Cerebellar cortex (tissue), 1 donor: ENCODE measurements at regions not wholly inside any gene's neighbourhood (a gene's known extent, or its start where the extent isn't known, plus 50 kb on each side); places are given as distances from the start of the nearest gene placed in this dataset.

Experiments used
- DNase-seq: peaks from one replicate; pipeline ENCODE4 v3.0.0-alpha.2; 2015; ENCODE audit warnings: low spot score

DNA sequence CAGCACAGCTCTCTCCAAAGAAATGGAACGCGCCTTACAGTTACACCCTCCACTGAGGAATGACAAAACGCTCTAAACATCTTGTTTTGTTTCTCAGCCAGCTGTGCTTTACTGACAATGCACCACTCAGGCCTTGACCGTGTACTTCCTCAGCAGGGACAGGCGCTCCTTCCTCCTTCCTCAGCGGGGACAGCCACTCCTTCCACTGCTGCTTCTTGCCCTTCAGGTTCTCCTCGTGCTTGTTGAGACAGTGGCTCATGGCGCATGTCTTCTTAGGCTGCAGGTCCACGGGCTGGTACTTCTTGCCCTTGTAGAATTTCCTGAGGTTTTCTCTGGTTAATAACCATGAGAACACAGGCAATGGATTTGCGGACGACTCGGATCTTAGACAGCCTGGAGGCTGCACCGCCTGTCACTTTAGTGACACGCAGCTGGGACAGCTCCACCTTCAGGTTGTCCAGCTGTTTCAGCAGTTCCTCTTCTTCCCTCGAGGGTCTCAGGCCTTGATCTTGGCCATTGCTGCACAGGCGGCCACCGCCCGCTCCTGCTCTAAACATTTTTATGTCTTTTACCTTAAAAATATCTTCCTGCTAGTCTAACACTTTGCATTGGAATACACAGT lies 613.8 kb downstream of the BRD1 start:
- DNase-seq, result no peak

DNA sequence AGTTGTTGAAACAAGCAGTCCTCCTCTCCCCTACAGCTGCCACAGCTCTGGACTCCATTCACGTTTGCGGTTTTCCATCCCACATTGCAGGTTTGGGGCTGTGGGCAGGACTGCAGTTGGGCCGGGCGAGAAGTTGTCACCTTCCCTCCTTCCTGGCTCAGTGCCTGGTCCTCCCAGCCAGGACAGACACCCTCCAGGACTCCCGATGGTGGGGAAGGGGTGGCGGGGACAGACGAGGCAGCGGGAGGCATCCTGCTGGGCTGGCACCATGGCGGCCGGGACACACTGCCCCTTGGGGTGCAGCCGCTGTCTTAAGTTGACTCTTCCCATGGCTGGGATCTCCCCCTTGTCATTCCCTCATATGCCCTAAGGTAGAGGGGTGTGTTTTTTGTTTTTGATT lies 615.2 kb downstream of the BRD1 start:
- DNase-seq, result no peak

DNA sequence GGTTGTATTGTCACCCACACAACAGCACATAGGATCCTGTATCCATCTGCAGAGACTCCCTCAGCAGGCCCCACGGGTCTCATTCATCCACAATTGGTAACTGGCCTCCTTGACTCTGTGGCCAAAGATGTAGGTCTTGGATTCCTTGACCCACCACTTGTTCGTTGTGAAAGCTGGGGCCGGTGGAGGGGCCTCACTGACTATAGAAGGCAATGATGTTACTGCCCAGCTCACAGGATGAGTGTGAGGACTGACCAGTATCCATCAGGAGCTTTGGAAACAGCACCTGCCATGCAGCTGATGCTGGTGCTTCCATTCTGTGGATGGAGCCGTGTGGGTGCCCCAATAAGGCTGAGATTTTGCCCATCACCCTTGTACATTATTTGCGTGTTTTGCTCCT lies 615.7 kb downstream of the BRD1 start:
- DNase-seq, result no peak

DNA sequence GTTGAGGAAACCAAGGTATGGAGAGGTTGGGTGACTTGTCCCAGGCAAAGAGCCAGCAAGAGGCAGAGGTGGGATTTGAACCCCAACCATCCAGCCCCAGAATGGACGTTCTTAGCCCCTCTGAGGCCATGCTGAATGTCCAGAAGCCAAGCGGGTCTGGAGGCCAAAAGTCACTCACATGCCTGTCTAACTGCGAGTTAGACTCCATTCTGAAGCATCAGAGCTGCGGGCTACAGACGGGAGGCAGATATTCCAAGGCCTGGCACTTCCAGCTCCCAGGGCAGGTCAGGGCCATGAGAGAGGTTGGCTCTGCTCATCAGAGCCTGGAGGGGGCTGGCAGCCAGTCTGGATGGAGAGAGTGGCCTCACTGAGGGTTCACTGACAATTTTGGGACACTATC lies 616.5 kb downstream of the BRD1 start:
- DNase-seq, result no peak

DNA sequence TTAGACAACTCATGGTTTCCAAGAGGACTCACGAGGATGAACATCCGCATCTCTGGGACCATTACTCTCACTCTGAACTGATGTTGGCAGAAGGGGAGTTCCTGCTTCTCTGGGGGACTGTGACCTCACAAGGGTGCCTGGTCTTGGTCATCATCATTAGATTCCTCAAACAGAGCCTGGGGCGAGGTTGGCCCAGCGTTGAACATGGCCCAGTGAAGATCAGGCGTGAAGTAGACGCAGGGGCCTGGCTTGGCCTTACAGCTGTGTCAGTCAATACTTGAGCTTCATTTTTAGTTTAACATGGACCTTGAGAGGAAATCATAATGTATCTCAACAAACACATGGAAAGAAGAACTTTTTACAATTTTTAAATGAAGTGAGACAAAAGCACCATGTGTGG lies 617.1 kb downstream of the BRD1 start:
- DNase-seq, result no peak

DNA sequence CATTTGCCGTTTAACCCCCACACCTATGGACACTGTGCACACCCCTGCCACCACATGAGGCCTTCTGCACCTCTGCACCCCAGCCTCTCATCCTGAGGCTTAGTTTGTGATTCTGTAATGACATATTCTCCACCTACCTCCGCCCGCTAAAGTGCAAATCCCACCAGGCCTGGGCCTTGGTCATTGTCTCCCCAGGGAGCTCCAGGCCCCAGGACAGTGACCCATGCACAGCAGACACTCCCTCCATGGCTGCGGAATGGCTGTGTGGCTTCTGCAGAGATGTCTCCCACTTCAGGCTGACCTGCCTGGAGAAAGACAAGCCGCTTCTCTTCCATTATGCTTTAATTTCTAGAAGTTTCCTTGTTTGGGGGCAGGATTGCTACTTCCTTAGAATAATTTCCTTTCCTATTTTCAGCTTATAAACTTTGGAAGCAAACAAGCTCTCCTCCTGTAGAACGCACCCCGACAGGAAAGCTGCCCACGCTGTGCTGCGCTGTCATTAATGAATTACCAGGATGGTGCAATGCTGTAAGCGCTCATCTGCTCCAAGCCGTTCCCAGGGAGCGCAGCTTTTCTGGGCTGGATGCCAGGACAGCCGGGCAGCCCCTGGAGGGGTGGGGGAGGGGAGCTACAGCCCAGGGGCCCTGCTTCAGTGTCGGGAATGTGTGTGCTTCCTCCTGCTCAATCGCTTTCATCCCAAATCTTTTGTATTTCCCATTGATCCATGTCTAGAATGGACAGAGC lies 618.0 kb downstream of the BRD1 start:
- DNase-seq, result no peak

DNA sequence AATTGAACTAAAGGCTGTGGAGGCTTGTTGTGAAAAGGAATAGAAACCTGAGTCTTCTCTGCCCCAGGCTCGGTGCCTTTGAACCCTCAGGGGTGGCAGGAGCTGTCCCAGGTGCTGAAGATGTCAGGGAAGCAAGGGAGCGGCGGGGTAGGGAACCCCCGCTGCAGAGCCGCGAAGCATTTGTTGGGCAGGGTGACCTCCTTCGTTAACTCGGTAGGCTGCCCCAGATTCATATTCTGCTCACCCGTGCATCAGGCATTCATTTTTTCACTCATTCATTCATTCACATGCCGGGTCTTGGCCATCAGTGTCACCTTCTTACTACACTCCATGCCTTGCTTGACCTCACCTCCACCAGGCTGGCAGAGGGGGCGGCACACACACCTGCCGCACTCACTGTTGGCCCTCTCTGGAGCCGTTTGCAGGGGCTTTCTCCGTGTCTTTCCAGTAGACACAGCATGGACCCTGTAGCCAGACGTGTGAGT lies 618.9 kb downstream of the BRD1 start:
- no peak for DNase-seq

DNA sequence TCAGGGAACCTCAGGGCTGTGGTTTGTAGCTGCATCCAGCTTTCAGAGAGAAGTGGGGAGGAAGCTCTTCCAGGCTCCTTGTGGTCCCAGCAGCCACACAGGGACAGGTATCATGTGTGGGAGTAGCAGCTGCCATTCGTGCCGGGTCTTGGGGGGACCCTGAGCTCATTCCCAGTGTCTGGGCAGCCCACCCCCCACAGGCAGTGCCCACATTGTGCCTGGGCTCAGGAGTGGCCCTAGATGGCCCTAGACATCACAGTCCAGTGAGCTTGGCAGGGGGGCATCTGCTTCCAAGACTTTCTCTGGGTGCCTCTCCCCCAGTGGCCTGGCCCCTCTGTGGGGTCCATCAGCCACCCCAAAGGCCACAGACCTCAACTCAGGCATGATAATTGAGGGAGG lies 619.7 kb downstream of the BRD1 start:
- DNase-seq, result no peak

DNA sequence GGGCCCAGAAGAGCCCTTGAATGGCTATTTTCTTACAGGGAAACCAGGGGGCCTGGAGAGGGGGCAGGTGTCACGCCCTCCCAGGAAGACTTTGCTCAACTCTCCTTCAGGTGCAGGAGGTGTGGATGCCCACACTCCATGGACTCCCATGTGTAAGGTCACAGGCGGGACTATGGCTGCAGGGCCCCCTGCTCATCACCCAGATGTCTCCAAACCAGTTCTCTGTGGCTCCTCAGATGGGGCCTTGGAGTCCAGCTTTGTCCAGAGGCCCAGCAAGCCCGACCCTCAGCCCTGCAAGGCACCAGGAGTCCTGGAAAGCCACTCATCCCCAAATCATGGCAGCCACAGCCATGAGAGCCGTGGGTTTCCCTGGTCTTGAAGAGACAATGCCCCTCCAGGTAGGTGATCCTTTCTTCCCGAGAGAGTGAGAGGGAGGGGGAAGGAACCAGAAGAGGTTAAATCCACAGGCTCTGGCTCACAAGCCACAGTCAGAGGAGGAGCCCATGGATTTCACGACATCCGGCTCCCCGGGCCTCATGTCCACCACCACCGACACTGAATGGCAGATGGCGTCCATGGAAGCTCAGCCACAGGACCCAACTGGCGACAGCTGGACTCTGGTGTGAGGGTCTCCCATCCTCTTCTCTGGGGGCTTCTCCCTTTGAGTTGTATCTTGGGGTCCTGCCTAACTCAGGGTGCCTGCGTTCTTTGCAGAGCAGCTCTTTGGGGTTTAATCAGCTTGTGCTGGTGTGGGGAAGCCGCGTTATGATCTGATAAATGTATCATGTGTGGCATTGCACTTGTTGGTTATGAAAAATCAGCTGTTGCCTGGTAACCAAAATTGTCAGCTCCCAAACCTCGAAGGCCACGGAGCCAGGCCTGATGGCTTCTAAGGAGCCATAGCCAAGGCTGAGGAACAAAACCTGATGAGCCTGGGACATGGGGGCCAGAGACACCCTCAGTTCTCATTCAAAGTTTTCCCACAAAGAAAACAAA lies 620.4 kb downstream of the BRD1 start:
- DNase-seq, result no peak

DNA sequence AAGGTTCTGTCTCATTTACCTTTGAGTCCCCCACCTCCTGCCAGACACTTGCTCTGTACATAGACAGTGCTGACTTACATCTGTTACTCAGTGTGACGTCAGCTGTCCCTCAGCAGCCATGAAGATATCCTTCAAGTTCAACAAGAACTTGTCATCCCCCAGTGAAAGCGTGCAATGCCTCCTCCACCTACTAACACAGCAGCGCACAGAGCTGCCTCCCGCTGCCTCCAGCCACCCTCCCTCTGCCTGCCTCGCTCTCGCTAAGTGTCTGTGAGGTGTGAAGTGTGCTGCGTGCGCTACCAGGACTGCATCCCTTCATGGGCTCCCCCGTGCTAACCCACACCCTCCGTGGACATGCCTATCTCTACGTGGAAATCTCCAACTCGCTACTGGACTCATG lies 621.4 kb downstream of the BRD1 start:
- DNase-seq, result no peak

DNA sequence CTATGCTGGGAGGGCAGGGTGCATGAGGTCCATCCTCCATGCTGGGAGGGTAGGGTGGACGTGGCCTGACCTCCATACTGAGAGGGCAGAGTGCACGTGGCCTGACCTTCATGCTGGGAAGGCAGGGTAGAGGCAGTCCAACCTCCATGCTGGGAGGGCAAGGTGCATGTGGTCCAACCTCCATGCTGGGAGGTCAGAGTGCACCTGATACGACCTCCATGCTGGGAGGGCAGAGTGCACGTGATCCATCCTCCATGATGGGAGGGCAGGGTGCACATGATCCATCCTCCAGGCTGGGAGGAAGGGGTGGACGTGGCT lies 622.2 kb downstream of the BRD1 start:
- no peak for DNase-seq

DNA sequence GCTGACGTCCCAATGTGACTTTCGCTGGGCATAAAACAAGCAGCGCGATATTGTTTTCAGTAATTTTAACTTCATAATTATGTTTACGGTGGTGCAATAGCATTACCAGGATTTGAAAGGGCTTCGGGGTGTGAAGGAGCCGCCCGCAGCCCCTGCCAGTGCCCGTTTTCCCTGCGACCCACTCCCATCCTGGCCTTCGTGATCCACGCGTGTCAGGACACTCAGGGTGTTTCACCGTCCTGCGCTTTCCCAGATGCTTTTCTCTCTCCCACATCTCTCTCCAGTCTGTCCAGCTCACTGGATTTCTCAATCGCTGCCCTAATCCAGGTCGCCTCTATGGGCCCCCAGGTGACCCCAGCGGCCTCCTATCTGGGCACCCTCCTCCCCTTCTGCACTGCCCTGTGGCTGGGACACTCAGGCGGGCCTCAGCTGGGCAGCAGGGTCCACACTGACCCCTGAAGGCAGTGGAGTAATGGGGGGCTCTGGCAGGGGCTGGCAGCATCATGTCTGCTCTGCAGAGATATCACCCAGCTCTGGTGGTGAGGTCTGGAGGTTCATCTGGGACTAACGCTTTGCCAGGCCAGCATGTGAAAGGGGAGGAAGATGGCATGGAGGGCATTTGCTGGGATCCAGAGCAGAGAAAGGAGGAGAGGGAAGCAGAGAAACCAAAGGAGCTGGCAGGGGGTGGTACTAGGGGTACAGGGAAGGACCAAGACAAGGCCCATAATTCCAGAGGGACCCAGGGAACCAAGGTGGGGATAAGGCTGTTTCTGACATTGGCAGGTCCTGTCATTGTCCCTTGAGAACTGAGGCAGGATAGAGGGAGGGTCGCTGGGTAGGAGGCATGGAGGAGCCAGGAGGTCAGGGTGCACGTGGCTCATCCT lies 622.8 kb downstream of the BRD1 start:
- DNase-seq, result no peak

DNA sequence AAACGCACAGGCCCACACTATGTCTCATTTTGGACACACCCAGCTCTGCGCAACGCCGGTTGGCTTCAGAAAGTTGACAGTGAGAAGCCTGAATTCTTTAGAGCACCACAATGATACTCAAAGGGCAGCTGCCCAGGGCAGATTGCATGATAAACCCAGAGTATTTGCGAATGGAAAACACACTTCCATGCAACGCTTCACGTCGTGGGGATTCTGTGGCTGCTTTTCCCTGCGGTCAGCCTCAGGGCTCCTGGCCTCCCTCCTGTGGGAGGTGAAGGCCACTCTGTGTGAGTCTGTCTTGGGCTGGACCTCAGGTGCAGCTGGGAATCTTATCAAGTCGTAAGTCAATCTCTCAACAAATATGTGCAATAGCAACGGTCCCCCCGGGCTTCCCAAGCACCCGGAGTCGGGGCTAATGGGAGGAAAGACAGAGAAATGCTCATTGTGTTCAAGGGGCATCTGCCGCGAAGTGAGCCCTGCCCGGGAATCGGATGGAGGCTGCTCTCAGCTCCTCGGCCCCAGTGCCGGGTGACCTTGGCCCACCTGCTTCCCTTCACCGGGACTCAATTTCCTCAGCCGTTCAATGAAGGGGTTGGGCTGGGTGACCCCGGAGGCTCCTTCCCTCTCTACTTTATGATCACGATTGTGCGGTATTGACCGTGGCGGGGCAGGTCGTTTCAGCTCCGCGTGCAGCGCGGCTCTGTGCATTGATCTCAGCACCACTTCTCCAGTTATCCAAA lies 623.6 kb downstream of the BRD1 start:
- no peak for DNase-seq

DNA sequence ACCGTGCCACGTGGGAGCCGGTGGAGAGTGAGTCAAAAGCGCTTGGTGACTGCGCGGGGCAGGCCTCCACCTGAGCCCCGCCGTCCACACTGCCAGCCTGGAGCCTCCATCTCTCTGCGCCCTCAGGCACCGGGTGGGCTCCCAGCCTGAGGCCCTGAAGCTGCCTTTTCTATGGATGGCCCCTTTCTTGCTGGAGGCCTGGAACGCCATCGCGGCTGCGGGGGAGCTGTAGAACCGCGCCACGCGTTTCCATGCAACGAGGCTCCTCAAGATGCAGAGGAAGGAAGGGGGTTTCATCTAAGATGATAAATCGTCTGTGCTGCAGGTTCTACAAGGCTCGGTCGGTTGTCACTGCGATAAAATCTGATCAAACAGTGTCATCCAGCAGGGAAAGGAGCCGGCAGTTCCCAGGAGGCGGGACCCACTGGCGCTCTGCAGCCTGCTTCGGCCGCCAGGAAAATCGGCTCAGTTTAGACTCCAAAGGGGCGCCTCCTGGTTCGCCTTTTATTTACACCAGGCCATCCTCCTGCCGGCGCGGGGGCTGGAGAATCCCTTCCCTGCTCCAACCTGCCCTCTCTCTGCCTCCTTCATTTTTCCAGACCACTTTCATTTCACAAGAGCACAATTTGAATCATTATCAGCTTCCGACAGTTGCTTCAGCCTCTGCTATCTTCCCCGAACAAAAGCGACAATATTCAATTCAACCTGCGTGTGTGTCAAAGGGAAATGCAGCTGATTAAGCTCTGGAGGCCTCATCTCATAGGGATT lies 624.4 kb downstream of the BRD1 start:
- no peak for DNase-seq

DNA sequence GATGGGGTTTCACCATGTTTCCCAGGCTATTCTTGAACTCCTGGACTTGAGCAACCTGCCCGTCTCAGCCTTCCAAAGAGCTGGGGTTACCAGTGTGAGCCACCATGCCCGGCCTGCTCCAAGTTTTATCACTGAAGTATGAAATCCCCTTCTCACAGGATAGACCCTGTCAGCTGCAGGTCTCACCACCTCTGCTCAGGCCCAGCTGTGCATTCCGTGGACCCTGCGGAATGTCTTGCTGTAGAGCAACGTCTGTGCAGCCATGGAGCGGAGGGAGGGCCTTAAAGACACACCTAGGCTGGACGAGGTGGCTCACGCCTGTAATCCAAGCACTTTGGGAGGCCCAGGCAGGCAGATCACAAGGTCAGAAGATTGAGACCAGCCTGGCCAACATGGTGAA lies 625.4 kb downstream of the BRD1 start:
- no peak for DNase-seq

DNA sequence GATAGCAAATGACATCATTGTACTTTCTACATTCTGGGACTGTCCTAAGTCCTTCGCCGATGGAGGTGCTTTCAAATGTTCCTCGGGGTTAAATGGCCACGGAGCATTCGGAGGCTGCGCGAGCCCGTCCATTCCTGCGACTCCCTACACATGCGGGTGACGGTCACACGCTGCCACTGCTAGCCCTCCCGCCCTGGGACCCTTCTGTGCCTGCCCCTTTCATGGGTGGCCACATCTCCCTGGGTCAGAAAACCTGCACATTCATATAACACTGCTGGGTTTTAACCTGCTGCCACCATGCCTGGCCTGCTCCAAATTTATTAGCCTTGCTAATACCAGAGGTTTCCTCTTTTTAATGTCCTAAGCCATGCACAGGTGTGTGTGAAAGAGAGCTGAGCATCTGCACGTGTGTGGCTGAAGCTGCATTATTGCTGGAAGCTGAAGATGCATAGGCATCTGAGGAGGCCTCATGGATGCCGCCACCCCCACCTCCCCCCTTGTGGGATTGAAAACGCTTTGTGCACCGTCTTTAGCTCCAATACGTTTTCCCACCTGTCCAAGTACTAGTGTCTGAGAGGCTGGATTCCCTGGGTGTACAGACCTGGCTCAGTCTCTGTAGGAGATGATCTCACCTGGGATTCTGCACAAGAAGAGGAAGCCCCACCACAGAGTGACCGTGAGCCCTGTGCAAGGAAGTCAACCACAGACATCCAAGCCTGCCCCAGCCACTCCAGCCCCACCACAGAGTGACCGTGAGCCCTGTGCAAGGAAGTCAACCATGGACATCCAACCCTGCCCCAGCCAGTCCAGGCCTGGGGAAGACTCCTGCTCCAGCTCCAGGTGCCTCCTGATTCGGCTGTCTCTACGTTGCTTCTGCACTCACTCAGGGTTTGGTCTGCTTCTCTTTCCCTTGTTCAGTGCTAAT lies 626.4 kb downstream of the BRD1 start:
- no peak for DNase-seq

DNA sequence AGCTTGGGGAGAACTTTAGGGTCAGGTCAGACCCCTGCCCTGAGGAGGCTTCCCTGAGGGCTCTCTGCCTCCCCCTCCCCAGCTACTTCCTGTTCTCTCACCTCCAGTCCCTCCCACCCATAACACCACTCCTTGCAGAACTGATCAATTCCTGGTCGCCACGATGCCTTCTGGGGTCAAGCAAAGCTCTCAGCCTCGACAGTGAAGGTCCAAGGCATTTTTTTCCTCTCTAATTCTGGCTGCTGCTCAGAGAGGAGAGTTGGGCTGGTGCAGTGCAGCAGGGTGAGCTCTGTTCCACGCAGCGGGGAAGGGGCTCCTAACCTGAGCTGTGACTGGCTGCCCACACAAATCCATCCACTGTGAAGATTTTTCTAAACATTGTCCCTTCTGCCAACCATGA lies 628.4 kb downstream of the BRD1 start:
- DNase-seq, result no peak

DNA sequence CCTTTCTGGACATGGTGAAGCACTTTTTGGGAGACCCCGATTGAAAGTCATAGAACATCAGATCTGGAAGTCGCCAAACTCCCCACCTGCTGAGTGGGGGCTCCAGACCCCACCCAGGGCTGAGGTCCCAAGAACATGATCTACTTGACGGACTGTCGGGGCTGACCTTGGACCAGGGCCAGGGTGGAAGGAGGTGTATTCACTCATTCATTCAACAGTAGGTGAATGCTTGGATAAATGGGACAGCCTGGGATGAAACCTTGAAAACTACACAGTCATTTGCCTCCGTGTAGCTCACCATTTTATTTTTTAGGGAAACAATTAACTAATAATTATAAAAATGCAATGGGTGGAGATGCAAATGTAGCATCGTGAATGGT lies 629.0 kb downstream of the BRD1 start:
- no peak for DNase-seq

DNA sequence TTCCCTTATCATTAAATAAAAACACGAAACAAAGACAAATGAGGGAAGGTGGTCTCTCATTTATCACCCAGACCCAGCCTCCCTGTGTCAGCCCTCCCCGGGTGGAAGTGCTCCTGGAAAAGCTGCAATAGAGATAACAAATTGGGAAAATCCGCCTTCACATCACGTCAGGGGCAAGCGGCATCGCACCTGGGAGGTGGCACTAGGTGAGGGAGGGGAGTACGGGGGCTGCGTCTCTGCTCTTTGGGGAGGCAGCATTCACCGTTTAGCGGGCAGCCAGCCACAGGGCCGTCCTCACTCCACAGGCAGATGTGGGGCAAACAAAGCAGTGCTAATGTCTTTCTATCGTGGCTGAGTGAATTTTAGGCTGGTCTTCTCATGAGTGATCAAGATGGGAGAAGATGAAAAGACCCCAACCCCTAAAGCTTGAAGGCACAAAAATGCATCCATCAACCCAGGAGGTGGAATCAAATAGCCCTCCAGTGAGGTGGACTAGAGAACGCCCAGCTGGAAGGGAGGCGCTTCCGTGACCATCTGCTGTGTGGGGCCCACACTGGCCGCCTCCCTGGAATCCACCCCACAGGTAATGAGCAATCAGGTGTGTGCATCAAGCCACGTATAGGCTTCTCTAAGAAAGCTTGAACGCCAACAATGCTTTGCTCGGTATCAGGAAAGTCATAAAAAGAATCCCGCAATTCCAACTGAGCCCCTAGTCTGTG lies 629.5 kb downstream of the BRD1 start:
- no peak for DNase-seq
